Glomerular visceral epithelial cell (primary cell): ENCODE measurements at regions not wholly inside any gene's neighbourhood (a gene's known extent, or its start where the extent isn't known, plus 50 kb on each side); places are given as distances from the start of the nearest gene placed in this dataset.

ENCODE experiments used
- DNase-seq: peaks from one replicate; pipeline ENCODE4 v3.0.0-alpha.2; 2016; ENCODE audit errors: extremely low spot score

- no peak for DNase-seq
Measured at GRCh38 chr14:61893371-61893940, 131.2 kb downstream of the SNAPC1 start.

- DNase-seq, result peak; percentile 61
Measured at GRCh38 chr14:61894452-61895077, 132.3 kb downstream of the SNAPC1 start.

- DNase-seq, result no peak
Measured at GRCh38 chr14:61897300-61897699, 135.1 kb downstream of the SNAPC1 start.

- DNase-seq, result no peak
Measured at GRCh38 chr14:61898568-61898967, 136.3 kb downstream of the SNAPC1 start.

- no peak for DNase-seq
Measured at GRCh38 chr14:61899497-61899896, 137.3 kb downstream of the SNAPC1 start.

- DNase-seq, result no peak
Measured at GRCh38 chr14:61904946-61905345, 142.7 kb downstream of the SNAPC1 start.

- DNase-seq, result no peak
Measured at GRCh38 chr14:61911574-61911973, 149.4 kb downstream of the SNAPC1 start.

- DNase-seq, result no peak
Measured at GRCh38 chr14:61918998-61919397, 156.8 kb downstream of the SNAPC1 start.

- DNase-seq, result no peak
Measured at GRCh38 chr14:61923348-61923747, 161.1 kb downstream of the SNAPC1 start.

- peak; percentile 63 for DNase-seq
Measured at GRCh38 chr14:61925043-61925442, 162.8 kb downstream of the SNAPC1 start.

- DNase-seq, result no peak
Measured at GRCh38 chr14:61925732-61926435, 163.7 kb downstream of the SNAPC1 start.

GRCh38 chr14:61927060-61927459, 164.8 kb downstream of the SNAPC1 start:
- DNase-seq, result peak; percentile 50

- peak; percentile 75 for DNase-seq
Measured at GRCh38 chr14:61927520-61927919, 165.3 kb downstream of the SNAPC1 start.

GRCh38 chr14:61928300-61928699, 166.1 kb downstream of the SNAPC1 start:
- no peak for DNase-seq

GRCh38 chr14:61928701-61929100, 166.5 kb downstream of the SNAPC1 start:
- DNase-seq, result no peak

- DNase-seq, result no peak
Measured at GRCh38 chr14:61929651-61930050, 167.4 kb downstream of the SNAPC1 start.

- DNase-seq, result no peak
Measured at GRCh38 chr14:61930101-61930857, 168.1 kb downstream of the SNAPC1 start.

GRCh38 chr14:61932974-61933373, 170.8 kb downstream of the SNAPC1 start:
- DNase-seq, result no peak

GRCh38 chr14:61934385-61934784, 172.2 kb downstream of the SNAPC1 start:
- peak; percentile 81 for DNase-seq

GRCh38 chr14:61939776-61940175, 177.6 kb downstream of the SNAPC1 start:
- no peak for DNase-seq

- peak; percentile 39 for DNase-seq
Measured at GRCh38 chr14:61940666-61941420, 178.6 kb downstream of the SNAPC1 start.
